GM13976 (cell line): ENCODE measurements at regions not wholly inside any gene's neighbourhood (a gene's known extent, or its start where the extent isn't known, plus 50 kb on each side); places are given as distances from the start of the nearest gene placed in this dataset.

Experiments
- DNase-seq: peaks from one replicate; pipeline ENCODE4 v3.0.0; 2012; ENCODE audit warnings: low spot score
- in situ Hi-C: fragments of 300-500 bp; cut with MboI; formaldehyde crosslinking; loops from one replicate; pipeline ENCODE4 v1.12.0; 2022; ENCODE audit warnings: low sequenced_read_pairs, mixed read lengths, inconsistent platforms; ENCODE audit not compliant: unreplicated experiment
- TF ChIP-seq, protein P1 (sequence below): IDR thresholded peaks from 2 replicates; pipeline ENCODE4 v1.5.1; 2012; ENCODE audit warnings: borderline replicate concordance, mild to moderate bottlenecking; ENCODE audit not compliant: insufficient read depth; ENCODE audit errors: extremely low read depth, missing control alignments, control extremely low read depth

DNA sequence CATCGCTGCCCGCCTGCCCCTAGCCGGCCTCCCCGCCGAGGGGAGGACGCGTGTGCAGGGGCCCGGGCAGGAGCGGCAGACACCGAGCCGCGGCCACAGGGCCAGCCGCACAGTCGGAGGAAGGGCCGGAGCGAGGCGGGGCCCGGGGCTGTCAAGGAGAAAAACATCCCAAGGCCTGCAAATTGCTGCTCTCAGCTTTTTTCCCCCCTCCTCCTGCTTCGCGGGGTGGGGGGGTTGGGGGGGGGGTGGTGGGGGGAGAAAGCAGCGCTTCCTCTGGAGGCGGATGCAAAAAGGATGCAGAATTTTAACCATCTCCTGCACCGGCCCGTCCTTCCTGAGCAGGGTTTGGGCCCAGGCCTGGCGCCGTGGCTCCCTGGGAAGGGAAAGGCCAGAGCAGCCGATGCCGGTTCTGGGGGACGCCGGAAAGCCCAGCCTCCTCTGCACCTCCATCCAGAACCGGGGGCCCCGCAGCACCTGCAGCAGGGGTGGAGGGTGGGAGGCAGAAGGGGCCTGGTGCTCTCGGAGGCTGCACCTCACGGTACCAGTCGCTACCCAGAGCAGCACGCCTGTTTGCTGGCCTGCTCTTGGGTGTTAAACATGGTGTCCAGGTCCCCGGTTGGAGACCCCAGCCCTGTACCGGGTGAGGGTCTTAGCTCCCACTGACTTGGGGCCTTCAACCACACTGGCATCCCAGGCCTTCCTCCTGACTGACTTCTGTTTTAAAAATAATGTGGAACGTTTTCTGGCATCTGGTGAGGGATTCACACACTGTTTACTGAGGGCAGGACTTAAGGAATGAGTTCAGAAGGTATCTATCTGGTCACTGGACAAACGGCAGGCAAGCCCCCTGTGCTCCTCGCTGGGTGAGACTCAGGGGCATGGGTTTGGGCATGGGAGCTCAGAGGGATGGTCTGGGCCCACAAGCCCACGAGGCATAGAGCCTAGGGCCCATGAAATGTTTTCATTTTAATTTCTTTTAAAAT lies 77.4 kb upstream of the WNT7B start:
- in situ Hi-C loops, result no loop called here
- TF ChIP-seq, protein P1, sequence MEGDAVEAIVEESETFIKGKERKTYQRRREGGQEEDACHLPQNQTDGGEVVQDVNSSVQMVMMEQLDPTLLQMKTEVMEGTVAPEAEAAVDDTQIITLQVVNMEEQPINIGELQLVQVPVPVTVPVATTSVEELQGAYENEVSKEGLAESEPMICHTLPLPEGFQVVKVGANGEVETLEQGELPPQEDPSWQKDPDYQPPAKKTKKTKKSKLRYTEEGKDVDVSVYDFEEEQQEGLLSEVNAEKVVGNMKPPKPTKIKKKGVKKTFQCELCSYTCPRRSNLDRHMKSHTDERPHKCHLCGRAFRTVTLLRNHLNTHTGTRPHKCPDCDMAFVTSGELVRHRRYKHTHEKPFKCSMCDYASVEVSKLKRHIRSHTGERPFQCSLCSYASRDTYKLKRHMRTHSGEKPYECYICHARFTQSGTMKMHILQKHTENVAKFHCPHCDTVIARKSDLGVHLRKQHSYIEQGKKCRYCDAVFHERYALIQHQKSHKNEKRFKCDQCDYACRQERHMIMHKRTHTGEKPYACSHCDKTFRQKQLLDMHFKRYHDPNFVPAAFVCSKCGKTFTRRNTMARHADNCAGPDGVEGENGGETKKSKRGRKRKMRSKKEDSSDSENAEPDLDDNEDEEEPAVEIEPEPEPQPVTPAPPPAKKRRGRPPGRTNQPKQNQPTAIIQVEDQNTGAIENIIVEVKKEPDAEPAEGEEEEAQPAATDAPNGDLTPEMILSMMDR, result no peak
- peak; percentile 62 for DNase-seq

DNA sequence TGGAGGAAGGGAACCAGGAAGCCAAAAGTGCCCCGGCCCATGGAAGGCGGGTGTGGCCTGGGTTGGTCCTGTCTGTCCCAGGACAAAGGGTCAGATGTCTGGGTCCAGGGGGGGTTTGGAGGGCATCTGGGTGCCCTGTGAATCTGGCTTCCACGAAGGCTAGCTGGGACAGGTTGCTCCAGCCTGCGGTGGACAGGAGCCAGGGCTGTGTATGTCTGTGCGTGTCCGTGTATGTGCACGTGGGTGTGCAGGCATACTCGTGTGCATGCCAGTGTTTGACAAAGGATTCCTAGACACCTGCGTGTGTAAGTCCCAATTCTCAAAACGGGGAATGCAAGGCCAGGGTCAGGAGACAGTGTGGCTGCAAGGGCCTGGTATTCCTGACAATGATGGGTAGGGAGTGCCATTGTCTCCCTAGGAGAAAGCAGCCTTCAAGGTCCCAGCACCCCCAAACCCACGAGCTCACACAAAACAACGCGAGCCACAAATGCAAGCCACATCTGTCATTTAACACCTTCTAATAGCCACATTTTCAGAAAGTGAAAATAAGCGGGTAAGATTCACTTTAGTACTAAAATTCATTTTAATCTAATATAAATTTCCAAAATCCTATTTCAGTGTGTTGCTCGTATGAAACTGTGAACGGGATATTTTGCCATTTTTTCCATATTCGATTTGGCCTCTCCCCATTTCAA lies 78.4 kb upstream of the WNT7B start:
- in situ Hi-C loops, result no loop called here
- DNase-seq, result no peak
- TF ChIP-seq, protein P1, result no peak

DNA sequence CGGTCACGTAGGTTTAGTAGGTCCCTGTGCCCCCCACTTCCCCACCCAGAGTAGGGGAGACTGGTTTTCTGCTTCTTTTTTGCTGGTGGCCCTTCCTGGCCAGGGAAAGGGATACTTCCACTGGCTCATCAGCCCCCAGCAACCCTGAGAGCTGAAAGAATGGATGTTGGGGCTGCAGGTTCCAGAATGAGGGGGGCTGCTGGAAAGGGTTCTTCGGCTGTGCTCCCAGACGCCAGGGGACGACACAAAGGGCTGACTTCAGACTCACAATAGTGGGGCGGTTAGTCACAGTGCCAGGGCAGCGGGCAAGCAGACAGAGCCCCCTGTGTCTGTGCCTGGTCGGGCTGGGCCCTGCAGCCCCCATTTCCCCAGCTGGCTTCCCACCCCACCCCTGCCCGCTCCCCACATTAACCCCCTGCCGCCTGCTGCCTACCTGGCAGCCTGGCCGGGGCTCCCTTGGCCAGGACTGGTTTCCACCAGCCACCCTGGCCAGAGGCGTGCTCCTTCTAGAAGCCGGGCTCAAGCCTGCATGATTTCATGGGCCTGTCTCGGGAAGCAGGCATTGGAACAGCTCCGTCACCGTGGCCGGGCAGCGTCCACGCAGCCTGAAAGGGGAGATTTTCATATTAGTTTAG lies 79.1 kb upstream of the WNT7B start:
- DNase-seq, result no peak
- TF ChIP-seq, protein P1, result no peak
- in situ Hi-C loops, result no loop called here

DNA sequence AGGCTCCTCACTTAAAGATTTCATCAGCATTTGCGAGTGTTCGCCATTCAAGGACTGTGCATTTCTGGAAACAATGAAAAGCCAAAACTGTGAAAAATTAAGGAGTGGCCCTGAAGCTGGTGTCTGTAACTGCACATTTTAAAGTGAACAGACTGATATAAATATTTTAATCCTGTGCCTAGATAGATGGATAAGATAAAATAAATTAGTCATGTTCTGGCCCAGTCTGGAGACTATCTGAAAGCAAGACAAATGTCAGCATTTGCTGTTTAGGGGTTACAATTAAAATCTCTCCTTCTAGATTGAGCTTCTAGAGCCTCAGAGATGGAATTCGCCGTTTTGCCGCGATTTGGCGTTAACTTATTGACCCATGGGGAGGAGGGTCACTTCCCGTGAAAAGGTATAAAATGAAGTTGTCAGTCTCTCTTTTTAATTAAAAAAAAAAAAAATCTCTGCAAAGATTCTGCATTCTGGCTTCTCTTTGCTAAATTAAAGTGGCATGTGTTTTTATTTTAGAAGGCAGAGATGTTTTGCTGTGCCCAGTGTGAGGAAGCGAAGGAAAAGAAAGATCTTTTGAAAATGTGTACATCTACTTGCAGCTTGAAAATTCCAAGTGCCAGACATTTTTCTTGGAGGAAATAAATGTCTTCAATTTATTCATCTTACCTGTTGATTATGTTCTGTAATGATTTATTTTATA lies 79.7 kb upstream of the WNT7B start:
- TF ChIP-seq, protein P1, result no peak
- no peak for DNase-seq
- in situ Hi-C loops, result no loop called here

DNA sequence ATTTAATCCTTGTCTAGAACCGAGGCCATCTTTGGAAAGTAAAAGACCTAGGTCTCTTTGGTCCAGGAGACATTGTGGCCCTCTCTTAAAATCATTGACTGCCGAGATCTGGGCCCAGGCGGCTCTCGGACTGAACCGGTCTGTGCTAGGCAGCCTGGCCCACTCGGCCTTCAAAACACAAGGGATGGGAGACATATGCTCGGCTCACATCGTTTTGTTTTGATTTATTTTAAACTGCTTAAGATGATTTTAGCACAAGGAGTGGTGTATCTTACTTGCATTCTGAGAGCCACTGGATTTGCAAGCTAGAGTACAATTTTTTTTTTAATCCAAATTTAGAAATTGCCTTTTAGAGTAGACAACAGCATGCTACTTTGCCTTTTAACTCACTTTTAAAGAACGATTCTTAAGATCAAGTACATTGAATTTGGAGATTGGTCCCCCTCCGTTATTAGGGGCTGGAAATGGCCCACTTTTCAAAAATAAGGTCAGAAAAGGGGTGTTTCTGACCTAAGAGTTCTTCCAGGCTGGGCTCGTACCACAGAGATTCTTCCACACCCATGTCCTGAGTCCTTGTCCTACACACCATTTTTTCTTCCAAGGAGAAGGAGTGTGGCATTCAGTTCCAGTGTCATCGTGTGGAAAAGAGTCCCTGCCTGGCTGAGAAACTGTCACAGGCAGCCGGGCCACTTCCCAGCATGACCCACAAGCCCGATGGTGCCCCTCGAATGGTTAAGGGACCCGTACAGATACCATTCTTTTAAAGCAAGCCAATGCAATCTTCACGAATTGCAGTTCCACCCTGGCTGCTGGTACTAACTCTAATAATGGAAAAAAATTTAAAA lies 80.5 kb upstream of the WNT7B start:
- no peak for DNase-seq
- in situ Hi-C loops, result no loop called here
- TF ChIP-seq, protein P1, result no peak
